Activated naive CD4-positive, alpha-beta T cell treated with anti-CD3 and anti-CD28 coated beads, Interleukin-2, amount 50 U/mL, for 24 hours (primary cell): ENCODE measurements at regions not wholly inside any gene's neighbourhood (a gene's known extent, or its start where the extent isn't known, plus 50 kb on each side); places are given as distances from the start of the nearest gene placed in this dataset.

ENCODE experiments used
- H3K27ac Mint-ChIP-seq: one replicate; pipeline ENCODE4 v1.8.0; 2021; ENCODE audit warnings: mild to moderate bottlenecking, mixed read lengths
- H3K27me3 Mint-ChIP-seq: one replicate; pipeline ENCODE4 v1.8.0; 2021; ENCODE audit warnings: mixed read lengths
- H3K36me3 Mint-ChIP-seq: one replicate; pipeline ENCODE4 v1.8.0; 2021; ENCODE audit warnings: mixed read lengths
- H3K4me1 Mint-ChIP-seq: one replicate; pipeline ENCODE4 v1.8.0; 2021; ENCODE audit warnings: mixed read lengths
- H3K4me3 Mint-ChIP-seq: one replicate; pipeline ENCODE4 v1.8.0; 2021; ENCODE audit warnings: mild to moderate bottlenecking, mixed read lengths
- H3K9me3 Mint-ChIP-seq: one replicate; pipeline ENCODE4 v1.8.0; 2021; ENCODE audit warnings: mixed read lengths

DNA sequence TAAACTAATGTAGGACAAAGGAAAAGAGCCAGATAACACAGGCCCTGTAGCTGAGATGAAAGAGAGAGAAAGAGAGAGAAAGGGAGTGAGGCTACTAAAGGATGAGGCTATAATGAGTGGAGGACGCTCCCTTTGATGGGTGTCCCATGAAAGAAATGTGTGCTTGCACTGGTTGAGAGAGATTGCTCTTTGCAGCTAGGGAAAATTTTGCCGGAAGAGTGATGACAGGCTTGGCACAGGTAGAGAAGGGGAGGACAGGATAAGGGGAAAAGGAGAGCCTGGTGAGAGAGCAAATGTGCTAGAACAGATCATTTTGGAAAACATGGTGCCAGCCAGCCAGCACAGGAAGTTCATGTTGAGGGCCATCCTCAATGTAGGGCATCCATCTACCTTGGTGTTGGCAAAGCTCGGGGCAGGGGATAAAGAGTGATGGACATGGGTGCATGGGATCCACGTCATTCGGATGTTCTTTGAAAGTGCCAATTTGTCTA, 248.6 kb downstream of the BTG1 start:
- H3K9me3 Mint-ChIP-seq = no peaks in the 10 kb centered on the region
- peaks cover 1% of the 10 kb centered on the region for H3K36me3 Mint-ChIP-seq
- peaks cover 28% of the 10 kb centered on the region for H3K4me1 Mint-ChIP-seq
- no peak overlapping the region for H3K4me3 Mint-ChIP-seq
- no peaks in the 10 kb centered on the region for H3K27me3 Mint-ChIP-seq
- no peak overlapping the region for H3K27ac Mint-ChIP-seq

DNA sequence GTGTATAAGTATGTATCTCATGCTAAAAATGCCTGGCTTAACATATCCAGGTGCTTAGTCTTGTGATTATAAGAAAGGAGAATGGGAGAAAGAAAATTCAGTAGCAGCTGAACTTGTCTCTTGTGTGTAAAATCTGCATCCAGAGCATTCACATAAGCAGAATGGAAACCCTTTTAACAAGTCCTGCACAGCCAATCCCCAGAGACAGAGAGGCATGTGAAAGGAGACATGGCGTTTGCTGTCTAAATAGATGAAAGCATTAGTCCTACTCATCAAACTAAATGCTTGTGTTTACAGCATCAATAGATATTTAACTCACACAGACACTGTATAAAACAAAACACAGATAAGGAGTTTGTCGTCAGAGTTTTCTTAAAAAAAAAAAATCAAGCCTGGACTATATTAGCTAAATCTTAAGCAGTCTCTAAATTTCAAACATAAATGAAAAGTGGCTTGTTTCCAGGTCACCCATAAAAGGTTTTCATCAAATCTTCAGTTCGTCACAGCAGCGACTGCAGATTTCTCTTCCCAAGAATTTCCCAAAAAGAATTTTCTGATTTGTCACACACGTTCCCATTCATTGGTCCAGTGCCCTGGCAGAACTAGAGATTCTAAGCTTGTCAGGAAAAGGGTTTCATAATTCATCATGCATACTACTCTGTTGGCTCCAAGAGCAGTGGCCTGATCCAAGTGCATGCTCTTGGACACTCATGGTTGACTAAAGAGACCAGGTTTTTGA, 249.2 kb downstream of the BTG1 start:
- Mint-ChIP-seq H3K36me3 (peaks cover 1% of the 10 kb centered on the region), H3K4me3 (no peak overlapping the region), H3K4me1 (peaks cover 25% of the 10 kb centered on the region), H3K27me3 (no peaks in the 10 kb centered on the region), H3K9me3 (no peaks in the 10 kb centered on the region), H3K27ac (no peak overlapping the region)

GRCh38 chr12:91894911-91895310, 250.7 kb downstream of the BTG1 start:
- Mint-ChIP-seq H3K27ac (no peak overlapping the region), H3K4me3 (no peak overlapping the region), H3K27me3 (no peaks in the 10 kb centered on the region), H3K4me1 (peaks cover 19% of the 10 kb centered on the region), H3K9me3 (no peaks in the 10 kb centered on the region), H3K36me3 (peaks cover 1% of the 10 kb centered on the region)

DNA sequence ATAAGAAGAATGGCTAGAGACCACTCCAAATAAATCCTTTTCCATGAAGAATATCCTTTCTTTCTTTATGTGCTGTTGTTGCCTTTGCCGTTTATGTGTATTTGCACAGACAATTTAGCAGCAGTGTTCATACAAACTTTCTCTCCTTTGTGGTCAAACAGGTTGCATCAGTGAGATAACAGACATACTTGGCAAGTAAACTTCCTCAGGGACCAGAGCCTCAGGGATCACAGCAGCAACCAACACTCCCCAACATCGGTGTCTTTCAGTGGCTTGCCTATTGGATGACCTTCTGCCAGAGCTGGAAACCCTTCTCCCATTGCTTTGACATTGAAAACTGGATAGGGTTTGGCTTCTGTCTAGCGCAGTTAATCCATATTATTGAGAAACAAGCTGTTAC, 252.2 kb downstream of the BTG1 start:
- Mint-ChIP-seq H3K27ac (no peak overlapping the region), H3K36me3 (peaks cover under 1% of the 10 kb centered on the region), H3K4me3 (no peak overlapping the region), H3K27me3 (no peaks in the 10 kb centered on the region), H3K9me3 (no peaks in the 10 kb centered on the region), H3K4me1 (peaks cover 11% of the 10 kb centered on the region)

DNA sequence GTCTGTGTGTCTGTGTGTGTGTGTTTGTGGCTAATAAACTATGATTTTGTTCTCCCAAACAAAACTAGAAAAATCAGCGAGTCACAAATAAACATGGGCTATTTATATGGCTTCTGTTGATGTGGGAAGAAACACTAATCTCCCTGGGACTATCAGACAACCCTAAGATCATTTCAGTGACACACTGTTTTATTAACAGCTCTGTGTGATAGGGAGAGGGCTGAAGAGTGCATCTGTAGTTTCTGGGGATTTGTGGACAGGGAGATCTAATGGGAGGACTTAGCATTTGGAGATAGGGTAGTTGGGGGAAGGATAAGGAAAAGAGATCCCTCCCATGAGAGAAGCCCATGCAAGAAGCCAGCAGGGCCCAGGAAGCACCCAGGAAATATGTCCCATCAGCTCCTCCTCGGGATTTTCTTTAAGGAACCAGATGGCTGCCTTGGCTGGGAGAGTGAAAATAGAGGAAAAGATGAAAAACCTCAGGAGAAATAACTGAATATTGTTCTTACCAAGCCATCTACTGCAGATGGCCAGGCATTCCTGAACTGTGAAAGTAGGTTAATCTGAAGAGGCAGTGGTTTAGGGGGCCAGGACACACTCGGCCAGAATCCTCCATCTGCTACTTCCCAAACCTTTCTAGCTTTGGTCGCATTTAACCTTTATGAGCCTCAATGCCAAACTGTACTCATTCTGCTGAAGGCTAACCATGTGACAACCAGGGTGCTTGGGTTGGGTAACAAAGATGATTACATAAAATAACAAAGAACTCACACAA, 253.4 kb downstream of the BTG1 start:
- no peaks in the 10 kb centered on the region for H3K27me3 Mint-ChIP-seq
- H3K4me3 Mint-ChIP-seq = no peak overlapping the region
- H3K4me1 Mint-ChIP-seq = peaks cover 18% of the 10 kb centered on the region
- peak overlapping the region; percentile 26 for H3K27ac Mint-ChIP-seq
- H3K36me3 Mint-ChIP-seq = no peaks in the 10 kb centered on the region
- no peaks in the 10 kb centered on the region for H3K9me3 Mint-ChIP-seq

GRCh38 chr12:91890742-91891141, 254.9 kb downstream of the BTG1 start:
- no peaks in the 10 kb centered on the region for H3K9me3 Mint-ChIP-seq
- no peaks in the 10 kb centered on the region for H3K36me3 Mint-ChIP-seq
- H3K4me3 Mint-ChIP-seq = no peak overlapping the region
- H3K27me3 Mint-ChIP-seq = no peaks in the 10 kb centered on the region
- H3K4me1 Mint-ChIP-seq = peaks cover 22% of the 10 kb centered on the region
- H3K27ac Mint-ChIP-seq = no peak overlapping the region

DNA sequence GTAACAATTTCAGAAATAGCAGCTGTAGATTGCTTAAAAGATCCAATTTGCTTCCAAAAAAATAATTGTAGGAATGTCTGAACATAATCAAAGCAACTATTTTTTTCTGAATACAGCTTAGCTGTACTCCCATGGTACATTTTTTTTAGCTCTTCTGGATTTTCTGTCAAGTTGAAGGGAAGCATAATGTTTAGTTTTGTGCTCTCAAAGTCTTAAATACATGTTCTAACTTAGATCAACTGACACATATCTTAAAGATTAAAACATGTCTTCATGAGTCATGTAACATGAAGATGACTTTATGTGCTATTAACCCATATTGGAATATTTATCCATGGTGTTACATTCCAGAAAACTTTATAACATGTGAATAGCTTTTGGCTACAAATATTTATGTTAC, 255.7 kb downstream of the BTG1 start:
- H3K27ac Mint-ChIP-seq = no peak overlapping the region
- H3K9me3 Mint-ChIP-seq = no peaks in the 10 kb centered on the region

GRCh38 chr12:91889059-91889458, 256.6 kb downstream of the BTG1 start:
- no peak overlapping the region for H3K4me3 Mint-ChIP-seq
- H3K27ac Mint-ChIP-seq = no peak overlapping the region
- no peaks in the 10 kb centered on the region for H3K27me3 Mint-ChIP-seq
- H3K4me1 Mint-ChIP-seq = peaks cover 22% of the 10 kb centered on the region
- no peaks in the 10 kb centered on the region for H3K36me3 Mint-ChIP-seq
- no peaks in the 10 kb centered on the region for H3K9me3 Mint-ChIP-seq

More for the DNA sequence above, 255.7 kb downstream of the BTG1 start:
- Mint-ChIP-seq H3K4me3 (no peak overlapping the region), H3K27me3 (no peaks in the 10 kb centered on the region), H3K36me3 (no peaks in the 10 kb centered on the region), H3K4me1 (peaks cover 22% of the 10 kb centered on the region)

GRCh38 chr12:91887957-91888356, 257.7 kb downstream of the BTG1 start:
- Mint-ChIP-seq H3K9me3 (no peaks in the 10 kb centered on the region), H3K27ac (no peak overlapping the region), H3K36me3 (no peaks in the 10 kb centered on the region), H3K4me1 (peaks cover 24% of the 10 kb centered on the region), H3K27me3 (no peaks in the 10 kb centered on the region), H3K4me3 (no peak overlapping the region)

- Mint-ChIP-seq H3K4me1 (peaks cover 24% of the 10 kb centered on the region), H3K27me3 (no peaks in the 10 kb centered on the region), H3K27ac (no peak overlapping the region), H3K4me3 (no peak overlapping the region), H3K36me3 (no peaks in the 10 kb centered on the region), H3K9me3 (no peaks in the 10 kb centered on the region)
These were observed 259.6 kb downstream of the BTG1 start for GRCh38 chr12:91885851-91886731.

DNA sequence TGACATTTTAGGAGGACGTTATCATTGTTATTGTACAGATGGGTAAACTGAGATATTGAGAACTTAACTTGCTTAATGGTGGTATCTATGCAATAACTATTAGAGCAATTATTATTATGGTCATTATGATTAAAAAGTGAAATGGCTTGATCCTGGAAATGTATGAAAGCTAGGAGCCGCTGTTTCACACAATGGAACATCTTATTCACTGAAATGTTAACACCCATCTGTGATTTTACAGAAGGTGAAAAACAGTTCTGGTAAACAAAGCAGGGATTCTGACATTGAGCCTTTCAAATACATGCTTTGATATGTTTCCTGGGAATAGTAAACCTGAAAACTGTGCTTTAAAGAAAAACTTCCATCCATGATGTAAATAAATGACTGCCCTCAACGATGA, 261.4 kb downstream of the BTG1 start:
- Mint-ChIP-seq H3K36me3 (peaks cover 2% of the 10 kb centered on the region), H3K4me3 (no peak overlapping the region), H3K27ac (no peak overlapping the region), H3K9me3 (no peaks in the 10 kb centered on the region), H3K27me3 (no peaks in the 10 kb centered on the region), H3K4me1 (peaks cover 39% of the 10 kb centered on the region)

DNA sequence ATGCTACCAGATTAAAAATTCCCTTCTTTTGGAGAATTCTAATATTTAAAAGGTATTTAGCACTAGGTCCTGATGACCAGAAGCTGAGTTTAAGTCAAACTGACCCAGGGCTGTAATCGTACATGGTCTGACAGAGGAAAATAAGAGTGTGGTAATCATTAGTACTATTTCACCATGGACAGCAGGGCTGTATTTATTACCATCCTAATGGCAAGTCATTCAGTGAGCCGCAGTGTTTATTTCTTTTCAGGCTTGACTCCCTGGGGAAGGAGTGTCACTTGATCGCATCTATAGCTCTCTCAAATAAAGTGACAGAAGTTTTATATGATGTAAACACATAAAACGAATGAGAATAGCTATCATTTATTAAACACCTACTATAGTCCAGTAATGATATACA, 261.8 kb downstream of the BTG1 start:
- no peak overlapping the region for H3K4me3 Mint-ChIP-seq
- H3K9me3 Mint-ChIP-seq = no peaks in the 10 kb centered on the region
- H3K27ac Mint-ChIP-seq = no peak overlapping the region
- no peaks in the 10 kb centered on the region for H3K27me3 Mint-ChIP-seq
- peaks cover 43% of the 10 kb centered on the region for H3K4me1 Mint-ChIP-seq
- H3K36me3 Mint-ChIP-seq = peaks cover 2% of the 10 kb centered on the region

DNA sequence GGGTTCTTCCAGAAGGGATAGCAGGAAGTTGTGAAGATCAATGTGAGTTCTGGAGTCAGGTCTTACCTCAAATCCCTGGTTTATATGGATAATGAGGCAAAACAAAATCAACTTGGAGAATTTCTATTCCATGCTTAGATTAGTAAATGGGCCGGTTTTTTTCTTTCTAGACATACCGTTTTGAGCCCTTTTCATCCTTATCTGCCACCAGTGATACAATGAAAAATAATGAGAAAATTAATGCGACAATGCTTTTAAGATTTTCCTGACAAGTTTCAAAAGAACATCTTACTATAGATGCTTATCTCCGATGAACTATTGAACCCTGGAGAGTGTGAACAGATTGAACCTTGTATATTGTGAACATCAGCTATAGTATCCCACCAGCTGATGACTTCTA, 262.7 kb downstream of the BTG1 start:
- Mint-ChIP-seq H3K4me3 (no peak overlapping the region), H3K36me3 (peaks cover 2% of the 10 kb centered on the region), H3K4me1 (peaks cover 47% of the 10 kb centered on the region), H3K9me3 (peaks cover 3% of the 10 kb centered on the region), H3K27me3 (no peaks in the 10 kb centered on the region), H3K27ac (no peak overlapping the region)

DNA sequence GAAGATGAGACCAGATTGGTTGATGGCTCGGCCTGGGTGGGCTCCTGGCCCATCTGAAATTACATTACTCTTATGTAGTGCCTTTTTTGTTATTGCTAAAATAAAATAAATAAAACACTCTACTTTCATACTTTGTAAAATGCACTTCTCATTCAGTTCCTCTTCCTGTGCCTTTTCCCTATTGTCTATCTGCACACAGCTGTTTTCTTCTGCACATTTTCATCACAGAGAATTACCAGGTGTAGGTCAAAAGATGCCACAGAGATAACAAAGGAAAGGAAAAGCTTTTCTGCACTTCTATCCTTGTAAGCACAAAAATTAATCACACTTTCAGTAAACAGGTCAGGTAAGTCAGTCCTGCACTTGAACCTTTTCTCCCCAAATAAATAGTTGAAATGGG, 265.1 kb downstream of the BTG1 start:
- peak overlapping the region; percentile 5 for H3K27ac Mint-ChIP-seq
- peaks cover 4% of the 10 kb centered on the region for H3K36me3 Mint-ChIP-seq
- no peaks in the 10 kb centered on the region for H3K27me3 Mint-ChIP-seq
- no peak overlapping the region for H3K4me3 Mint-ChIP-seq
- H3K4me1 Mint-ChIP-seq = peaks cover 63% of the 10 kb centered on the region
- peaks cover 17% of the 10 kb centered on the region for H3K9me3 Mint-ChIP-seq

- H3K27me3 Mint-ChIP-seq = no peaks in the 10 kb centered on the region
- H3K36me3 Mint-ChIP-seq = peaks cover 10% of the 10 kb centered on the region
- peaks cover 80% of the 10 kb centered on the region for H3K4me1 Mint-ChIP-seq
- H3K9me3 Mint-ChIP-seq = peaks cover 21% of the 10 kb centered on the region
- peak overlapping the region; percentile 78 for H3K4me3 Mint-ChIP-seq
- H3K27ac Mint-ChIP-seq = peak overlapping the region; percentile 98
These were observed 268.0 kb downstream of the BTG1 start for GRCh38 chr12:91877456-91878235.
